ENCODE measurements at regions not wholly inside any gene's neighbourhood (a gene's known extent, or its start where the extent isn't known, plus 50 kb on each side); places are given as distances from the start of the nearest gene placed in this dataset.

GRCh38 chr2:34288016-34288415, 688.9 kb upstream of the FAM98A start:
- H3K4me3 ChIP-seq: no peak overlapping the region
- no peaks in the 10 kb centered on the region for H3K9me3 ChIP-seq
- no peak overlapping the region for H3K27ac ChIP-seq
- H3K4me1 ChIP-seq: no peaks in the 10 kb centered on the region
- no peak for DNase-seq
- TF ChIP-seq CTCF (IDR thresholded peaks at IDR 0.05): no peak
- TF ChIP-seq POLR2A (IDR thresholded peaks at IDR 0.05): no peak
- H3K27me3 ChIP-seq: no peaks in the 10 kb centered on the region
- H3K36me3 ChIP-seq: no peaks in the 10 kb centered on the region

- Histone ChIP-seq H3K27ac (no peak overlapping the region), H3K9me3 (no peaks in the 10 kb centered on the region), H3K4me1 (no peaks in the 10 kb centered on the region), H3K27me3 (no peaks in the 10 kb centered on the region), H3K4me3 (no peak overlapping the region), H3K36me3 (no peaks in the 10 kb centered on the region)
- TF ChIP-seq POLR2A (IDR thresholded peaks at IDR 0.05): no peak
- no peak for TF ChIP-seq CTCF (IDR thresholded peaks at IDR 0.05)
- DNase-seq: no peak
Observed at GRCh38 chr2:34280606-34281005, 681.5 kb upstream of the FAM98A start.

GRCh38 chr2:34266908-34267697, 668.0 kb upstream of the FAM98A start:
- TF ChIP-seq CTCF (IDR thresholded peaks at IDR 0.05): no peak
- no peak for TF ChIP-seq POLR2A (IDR thresholded peaks at IDR 0.05)
- Histone ChIP-seq H3K4me3 (no peak overlapping the region), H3K4me1 (no peaks in the 10 kb centered on the region), H3K36me3 (no peaks in the 10 kb centered on the region), H3K27me3 (no peaks in the 10 kb centered on the region), H3K9me3 (no peaks in the 10 kb centered on the region), H3K27ac (no peak overlapping the region)
- no peak for DNase-seq

GRCh38 chr2:34261701-34262100, 662.6 kb upstream of the FAM98A start:
- Histone ChIP-seq H3K27ac (no peak overlapping the region), H3K36me3 (no peaks in the 10 kb centered on the region), H3K4me3 (no peak overlapping the region), H3K27me3 (no peaks in the 10 kb centered on the region), H3K9me3 (no peaks in the 10 kb centered on the region), H3K4me1 (no peaks in the 10 kb centered on the region)
- DNase-seq: no peak
- peak in 1 of 6 experiments; percentile 2 for TF ChIP-seq CTCF (IDR thresholded peaks at IDR 0.05)
- TF ChIP-seq POLR2A (IDR thresholded peaks at IDR 0.05): no peak

- Histone ChIP-seq H3K4me3 (no peak overlapping the region), H3K27ac (no peak overlapping the region), H3K4me1 (peaks cover 0 to 4% (median 0%) of the 10 kb centered on the region in 4 donors), H3K27me3 (no peaks in the 10 kb centered on the region), H3K36me3 (no peaks in the 10 kb centered on the region), H3K9me3 (no peaks in the 10 kb centered on the region)
- no peak for DNase-seq
- TF ChIP-seq CTCF (IDR thresholded peaks at IDR 0.05) (no peak), POLR2A (IDR thresholded peaks at IDR 0.05) (no peak)
Observed at GRCh38 chr2:34254272-34254878, 655.3 kb upstream of the FAM98A start.
